ENCODE measurements at regions not wholly inside any gene's neighbourhood (a gene's known extent, or its start where the extent isn't known, plus 50 kb on each side); places are given as distances from the start of the nearest gene placed in this dataset.
"Not testable (repeated sequence)": the region's sequence is repeated elsewhere in the genome, so short reads cannot be mapped to it uniquely, and the experiment has no call there.

DNA sequence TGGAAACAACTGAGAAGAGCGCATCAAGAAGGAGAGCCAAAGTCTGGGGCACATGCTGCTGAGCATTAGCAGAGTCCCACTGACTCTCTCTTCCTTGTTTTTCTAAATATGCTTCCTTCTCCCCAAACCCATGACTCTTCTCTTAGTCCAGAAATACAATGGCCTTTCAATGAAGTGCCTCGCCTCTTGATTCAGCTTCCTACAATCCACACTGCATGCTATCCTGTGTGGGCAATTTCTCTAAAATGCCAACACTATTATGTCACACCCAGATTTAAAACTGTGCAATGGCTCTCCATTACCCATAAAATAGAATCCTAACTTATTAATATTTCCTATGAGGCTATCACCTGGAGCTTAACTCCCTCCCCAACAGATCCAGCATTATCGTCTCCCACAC lies 198.6 kb downstream of the RPAP3 start:
- WGBS, 2 donors = 94 to 95% methylated on average over 3 of the region's 3 CpGs

DNA sequence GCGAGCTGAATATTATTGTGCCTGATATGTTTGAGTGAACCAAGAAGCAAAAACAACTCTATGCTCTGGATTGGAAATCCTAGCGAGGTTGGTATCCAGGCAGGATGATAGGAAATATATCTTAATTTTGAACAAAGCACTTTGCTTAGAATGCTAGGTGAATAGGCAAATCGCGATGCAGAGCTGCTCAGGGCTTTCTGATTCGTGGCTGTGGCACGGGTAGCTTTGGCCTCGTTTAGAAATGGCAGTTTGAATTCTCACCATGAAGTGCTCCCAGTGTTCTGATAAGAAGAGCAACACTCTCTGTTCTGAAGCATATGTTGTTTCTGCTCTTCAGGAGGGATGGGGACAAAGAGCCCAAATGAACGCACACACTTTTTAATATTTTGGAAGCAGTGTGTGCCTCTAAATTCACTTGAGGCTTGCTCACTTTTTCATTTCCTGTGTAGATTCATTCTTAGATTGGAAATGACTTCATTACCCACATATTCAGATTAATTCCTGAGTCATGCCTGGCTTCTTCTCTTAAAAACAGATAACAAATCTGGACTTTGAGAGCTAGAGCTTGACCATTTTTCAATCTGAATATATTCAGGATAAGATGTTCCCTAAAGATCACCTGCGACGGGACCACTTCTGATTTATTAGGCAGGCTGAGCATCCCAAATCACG lies 200.9 kb downstream of the RPAP3 start:
- 83 to 84% methylated on average over 11 of the region's 11 CpGs for WGBS, 2 donors
- H3K27ac ChIP-seq (ENCODE audit: low read depth in 2 of 2, low read length in 1 of 2) = no peak overlapping the region

More for the DNA sequence above, 198.6 kb downstream of the RPAP3 start:
- Histone ChIP-seq H3K4me3 (ENCODE audit: low read depth in 1 of 2, low read length in 2 of 2) (no peak overlapping the region), H3K27me3 (ENCODE audit: control insufficient read depth in 1 of 2, insufficient read depth in 2 of 2, low read length in 2 of 2) (no peaks in the 10 kb centered on the region), H3K9me3 (ENCODE audit: control insufficient read depth in 2 of 2, insufficient read depth in 1 of 2, low read depth in 1 of 2, low read length in 1 of 2) (no peaks in the 10 kb centered on the region), H3K4me1 (ENCODE audit: control insufficient read depth in 2 of 2, insufficient read depth in 2 of 2, low read length in 1 of 2) (no peaks in the 10 kb centered on the region), H3K36me3 (ENCODE audit: control insufficient read depth in 2 of 2, insufficient read depth in 2 of 2, low read length in 1 of 2) (no peaks in the 10 kb centered on the region), H3K27ac (ENCODE audit: low read depth in 2 of 2, low read length in 1 of 2) (no peak overlapping the region)

DNA sequence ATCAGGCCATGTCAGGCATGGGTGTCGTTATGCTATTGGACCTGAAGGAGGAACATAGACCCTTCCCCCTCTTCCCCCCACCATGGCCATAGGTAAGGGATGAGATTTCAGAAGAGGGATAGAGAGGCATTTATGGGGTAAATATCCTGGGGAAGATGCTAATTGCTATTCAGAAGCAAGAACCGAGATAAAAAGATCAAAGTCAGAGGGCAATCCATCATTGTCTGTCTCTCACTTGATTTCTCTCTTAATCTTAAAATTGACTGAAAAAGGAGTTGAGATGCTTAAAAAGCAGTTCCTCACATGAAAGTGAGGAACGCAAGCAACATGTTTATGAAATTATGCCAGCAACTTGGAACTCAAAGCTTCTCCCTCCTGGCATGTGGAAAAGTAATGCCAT lies 212.0 kb downstream of the RPAP3 start:
- Histone ChIP-seq H3K4me1 (ENCODE audit: control insufficient read depth in 2 of 2, insufficient read depth in 2 of 2, low read length in 1 of 2) (no peaks in the 10 kb centered on the region), H3K27me3 (ENCODE audit: control insufficient read depth in 1 of 2, insufficient read depth in 2 of 2, low read length in 2 of 2) (no peaks in the 10 kb centered on the region), H3K36me3 (ENCODE audit: control insufficient read depth in 2 of 2, insufficient read depth in 2 of 2, low read length in 1 of 2) (no peaks in the 10 kb centered on the region), H3K4me3 (ENCODE audit: low read depth in 1 of 2, low read length in 2 of 2) (no peak overlapping the region), H3K27ac (ENCODE audit: low read depth in 2 of 2, low read length in 1 of 2) (no peak overlapping the region), H3K9me3 (ENCODE audit: control insufficient read depth in 2 of 2, insufficient read depth in 1 of 2, low read depth in 1 of 2, low read length in 1 of 2) (peaks cover 0 to 6% of the 10 kb centered on the region in 2 donors)
- WGBS, 2 donors = 41 to 57% methylated on average over 3 of the region's 3 CpGs

More for the DNA sequence above, 200.9 kb downstream of the RPAP3 start:
- no peaks in the 10 kb centered on the region for H3K27me3 ChIP-seq (ENCODE audit: control insufficient read depth in 1 of 2, insufficient read depth in 2 of 2, low read length in 2 of 2)
- no peak overlapping the region for H3K4me3 ChIP-seq (ENCODE audit: low read depth in 1 of 2, low read length in 2 of 2)
- no peaks in the 10 kb centered on the region for H3K4me1 ChIP-seq (ENCODE audit: control insufficient read depth in 2 of 2, insufficient read depth in 2 of 2, low read length in 1 of 2)
- no peaks in the 10 kb centered on the region for H3K9me3 ChIP-seq (ENCODE audit: control insufficient read depth in 2 of 2, insufficient read depth in 1 of 2, low read depth in 1 of 2, low read length in 1 of 2)
- no peaks in the 10 kb centered on the region for H3K36me3 ChIP-seq (ENCODE audit: control insufficient read depth in 2 of 2, insufficient read depth in 2 of 2, low read length in 1 of 2)

DNA sequence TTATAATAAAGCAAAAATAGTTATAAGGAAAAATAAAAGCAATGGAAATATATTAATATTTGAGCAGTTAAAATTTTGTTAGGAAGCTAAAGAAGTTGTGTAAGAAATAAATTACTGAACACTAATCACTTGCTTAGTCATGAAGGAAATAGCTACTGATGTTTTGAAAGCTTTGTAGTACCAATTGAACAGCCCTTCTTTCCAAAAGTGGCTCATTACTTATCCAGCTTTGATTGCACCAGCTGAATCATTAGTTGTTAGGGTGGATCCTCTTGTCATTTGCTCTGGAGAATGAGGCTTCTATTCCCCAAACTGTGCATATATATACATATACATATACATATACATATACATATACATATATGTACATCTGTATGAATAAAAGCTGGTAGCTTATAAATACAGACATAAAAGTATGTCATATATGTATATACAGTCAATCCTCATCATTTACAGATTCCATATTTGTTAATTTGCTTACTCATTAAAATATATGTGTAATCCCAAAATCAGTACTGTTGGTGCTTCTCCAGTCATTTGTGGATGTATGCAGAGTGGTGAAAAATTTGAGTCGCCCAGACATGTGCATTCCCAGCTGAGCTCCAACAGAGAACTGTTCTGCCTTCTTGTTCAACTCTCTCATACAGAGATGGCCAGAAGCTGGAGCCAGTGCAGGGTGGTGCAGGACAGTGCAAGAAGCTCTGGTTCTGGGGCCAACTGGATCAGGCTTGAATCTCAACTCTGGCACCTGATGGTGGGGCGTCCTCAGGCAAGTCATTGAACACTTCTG lies 214.1 kb downstream of the RPAP3 start:
- 61 to 73% methylated on average over 2 of the region's 2 CpGs for WGBS, 2 donors

DNA sequence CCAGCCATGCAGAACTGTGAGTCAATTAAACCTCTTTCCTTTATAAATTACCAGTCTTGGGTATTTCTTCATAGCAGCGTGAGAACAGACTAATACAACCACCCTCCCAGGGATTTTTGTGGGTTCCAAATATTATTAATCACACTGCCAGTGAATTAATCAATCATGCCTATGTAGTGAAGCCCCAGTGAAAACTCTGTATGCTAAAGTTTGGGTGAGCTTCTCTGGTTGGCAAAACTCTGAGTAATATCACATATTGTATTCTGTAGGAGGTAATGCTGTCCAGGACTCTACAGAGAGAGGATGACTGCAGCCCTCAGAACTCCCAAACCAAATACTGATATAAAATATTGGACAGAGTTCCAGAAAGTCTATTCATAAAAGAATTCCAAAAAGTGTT lies 216.9 kb downstream of the RPAP3 start:
- H3K27me3 ChIP-seq (ENCODE audit: control insufficient read depth in 1 of 2, insufficient read depth in 2 of 2, low read length in 2 of 2) = peaks cover 0 to 3% of the 10 kb centered on the region in 2 donors
- H3K9me3 ChIP-seq (ENCODE audit: control insufficient read depth in 2 of 2, insufficient read depth in 1 of 2, low read depth in 1 of 2, low read length in 1 of 2) = no peaks in the 10 kb centered on the region
- no peak overlapping the region for H3K4me3 ChIP-seq (ENCODE audit: low read depth in 1 of 2, low read length in 2 of 2)
- H3K36me3 ChIP-seq (ENCODE audit: control insufficient read depth in 2 of 2, insufficient read depth in 2 of 2, low read length in 1 of 2) = no peaks in the 10 kb centered on the region
- H3K4me1 ChIP-seq (ENCODE audit: control insufficient read depth in 2 of 2, insufficient read depth in 2 of 2, low read length in 1 of 2) = no peaks in the 10 kb centered on the region
- WGBS, 2 donors = 62 to 65% methylated on average over 1 of the region's 1 CpG
- H3K27ac ChIP-seq (ENCODE audit: low read depth in 2 of 2, low read length in 1 of 2) = no peak overlapping the region

More for the DNA sequence above, 214.1 kb downstream of the RPAP3 start:
- H3K9me3 ChIP-seq (ENCODE audit: control insufficient read depth in 2 of 2, insufficient read depth in 1 of 2, low read depth in 1 of 2, low read length in 1 of 2) = no peaks in the 10 kb centered on the region
- no peaks in the 10 kb centered on the region for H3K27me3 ChIP-seq (ENCODE audit: control insufficient read depth in 1 of 2, insufficient read depth in 2 of 2, low read length in 2 of 2)
- H3K4me1 ChIP-seq (ENCODE audit: control insufficient read depth in 2 of 2, insufficient read depth in 2 of 2, low read length in 1 of 2) = no peaks in the 10 kb centered on the region
- H3K4me3 ChIP-seq (ENCODE audit: low read depth in 1 of 2, low read length in 2 of 2) = no peak overlapping the region
- no peaks in the 10 kb centered on the region for H3K36me3 ChIP-seq (ENCODE audit: control insufficient read depth in 2 of 2, insufficient read depth in 2 of 2, low read length in 1 of 2)
- H3K27ac ChIP-seq (ENCODE audit: low read depth in 2 of 2, low read length in 1 of 2) = no peak overlapping the region

DNA sequence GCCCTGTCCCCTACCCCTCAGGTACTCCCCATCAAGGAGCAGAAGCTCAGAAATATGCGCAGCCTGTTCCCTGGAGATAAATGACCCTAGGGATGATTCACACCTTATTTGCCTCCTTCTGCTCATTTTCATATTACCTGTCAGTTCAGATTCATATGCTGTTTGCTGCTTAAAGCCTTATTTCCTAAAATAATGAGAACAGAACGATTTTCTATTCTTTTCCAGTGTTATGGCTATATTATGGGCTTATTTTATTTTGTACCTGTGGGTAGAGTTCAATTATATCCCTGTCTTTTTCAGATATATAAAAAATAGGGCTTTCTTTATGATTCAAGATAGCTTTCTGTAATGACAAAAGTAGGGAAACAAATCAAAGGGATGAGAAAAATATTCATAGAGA lies 224.8 kb downstream of the RPAP3 start:
- 50 to 59% methylated on average over 2 of the region's 2 CpGs for WGBS, 2 donors
- Histone ChIP-seq H3K36me3 (ENCODE audit: control insufficient read depth in 2 of 2, insufficient read depth in 2 of 2, low read length in 1 of 2) (no peaks in the 10 kb centered on the region), H3K27ac (ENCODE audit: low read depth in 2 of 2, low read length in 1 of 2) (no peak overlapping the region), H3K9me3 (ENCODE audit: control insufficient read depth in 2 of 2, insufficient read depth in 1 of 2, low read depth in 1 of 2, low read length in 1 of 2) (no peaks in the 10 kb centered on the region), H3K27me3 (ENCODE audit: control insufficient read depth in 1 of 2, insufficient read depth in 2 of 2, low read length in 2 of 2) (peaks cover 0 to 3% of the 10 kb centered on the region in 2 donors), H3K4me3 (ENCODE audit: low read depth in 1 of 2, low read length in 2 of 2) (no peak overlapping the region), H3K4me1 (ENCODE audit: control insufficient read depth in 2 of 2, insufficient read depth in 2 of 2, low read length in 1 of 2) (no peaks in the 10 kb centered on the region)

DNA sequence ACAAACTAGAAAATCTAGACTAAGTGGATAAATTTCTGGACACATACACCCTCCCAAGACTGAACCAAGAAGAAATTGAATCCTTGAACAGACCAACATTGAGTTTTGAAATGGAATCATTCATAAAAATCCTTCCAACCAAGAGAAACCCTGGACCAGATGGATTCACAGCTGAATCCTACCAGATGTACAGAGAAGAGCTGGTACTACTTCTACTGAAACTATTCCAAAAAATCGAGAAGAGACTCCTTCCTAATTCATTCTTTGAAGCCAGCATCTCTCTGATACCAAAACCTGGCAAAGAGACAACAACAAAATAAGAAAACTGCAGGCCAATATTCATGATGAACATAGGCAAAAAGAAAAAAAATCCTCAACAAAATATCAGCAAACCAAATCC lies 227.4 kb downstream of the RPAP3 start:
- H3K9me3 ChIP-seq (ENCODE audit: control insufficient read depth in 2 of 2, insufficient read depth in 1 of 2, low read depth in 1 of 2, low read length in 1 of 2) = peaks cover 9 to 11% of the 10 kb centered on the region in 2 donors
- no peaks in the 10 kb centered on the region for H3K4me1 ChIP-seq (ENCODE audit: control insufficient read depth in 2 of 2, insufficient read depth in 2 of 2, low read length in 1 of 2)
- WGBS, 2 donors = 43 to 46% methylated on average over 1 of the region's 1 CpG
- no peaks in the 10 kb centered on the region for H3K36me3 ChIP-seq (ENCODE audit: control insufficient read depth in 2 of 2, insufficient read depth in 2 of 2, low read length in 1 of 2)
- H3K27ac ChIP-seq (ENCODE audit: low read depth in 2 of 2, low read length in 1 of 2) = no peak overlapping the region
- H3K4me3 ChIP-seq (ENCODE audit: low read depth in 1 of 2, low read length in 2 of 2) = no peak overlapping the region
- H3K27me3 ChIP-seq (ENCODE audit: control insufficient read depth in 1 of 2, insufficient read depth in 2 of 2, low read length in 2 of 2) = no peaks in the 10 kb centered on the region

DNA sequence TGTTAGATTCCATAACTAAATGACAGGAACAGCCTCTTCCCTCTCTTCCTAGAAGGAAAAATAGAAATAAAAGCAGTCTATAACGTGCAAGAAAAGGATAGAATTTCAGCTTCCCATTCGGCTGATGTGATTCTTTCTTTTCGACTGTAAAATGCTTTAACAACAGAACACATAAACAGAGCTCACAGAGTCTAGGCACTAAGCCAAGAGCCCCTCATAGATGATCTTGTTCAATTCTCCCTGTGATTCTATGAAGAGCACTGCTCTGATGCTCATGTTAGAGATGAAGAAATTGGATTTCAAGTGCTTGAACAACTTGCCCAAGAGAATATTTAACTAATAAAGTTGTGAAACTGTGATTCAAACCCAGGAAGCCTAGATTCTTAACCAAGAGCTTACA lies 232.7 kb downstream of the RPAP3 start:
- Histone ChIP-seq H3K27ac (ENCODE audit: low read depth in 2 of 2, low read length in 1 of 2) (no peak overlapping the region), H3K9me3 (ENCODE audit: control insufficient read depth in 2 of 2, insufficient read depth in 1 of 2, low read depth in 1 of 2, low read length in 1 of 2) (peaks cover 9 to 11% of the 10 kb centered on the region in 2 donors), H3K36me3 (ENCODE audit: control insufficient read depth in 2 of 2, insufficient read depth in 2 of 2, low read length in 1 of 2) (no peaks in the 10 kb centered on the region), H3K4me3 (ENCODE audit: low read depth in 1 of 2, low read length in 2 of 2) (no peak overlapping the region), H3K4me1 (ENCODE audit: control insufficient read depth in 2 of 2, insufficient read depth in 2 of 2, low read length in 1 of 2) (no peaks in the 10 kb centered on the region), H3K27me3 (ENCODE audit: control insufficient read depth in 1 of 2, insufficient read depth in 2 of 2, low read length in 2 of 2) (no peaks in the 10 kb centered on the region)
- 62 to 66% methylated on average over 3 of the region's 3 CpGs for WGBS, 2 donors

DNA sequence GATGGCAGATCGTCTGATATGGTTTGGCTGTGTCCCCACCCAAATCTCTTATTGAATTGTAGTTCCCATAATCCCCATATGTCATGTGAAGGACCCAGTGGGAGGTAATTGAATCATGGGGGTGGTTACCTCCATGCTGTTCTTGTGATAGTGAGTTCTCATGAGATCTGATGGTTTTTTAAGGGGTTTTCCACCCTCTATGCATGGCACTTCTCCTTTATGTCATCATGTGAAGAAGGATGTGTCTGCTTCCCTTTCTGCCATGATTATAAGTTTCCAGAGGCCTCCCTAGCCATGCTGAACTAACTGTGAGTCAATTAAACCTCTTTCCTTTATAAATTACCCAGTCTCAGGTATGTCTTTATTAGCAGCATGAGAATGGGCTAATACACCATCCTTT lies 235.5 kb downstream of the RPAP3 start:
- WGBS, 2 donors = 69 to 71% methylated on average over 1 of the region's 1 CpG
- not testable (repeated sequence) for H3K4me3 ChIP-seq (ENCODE audit: low read depth in 1 of 2, low read length in 2 of 2); H3K27ac ChIP-seq (ENCODE audit: low read depth in 2 of 2, low read length in 1 of 2); H3K27me3 ChIP-seq (ENCODE audit: control insufficient read depth in 1 of 2, insufficient read depth in 2 of 2, low read length in 2 of 2); H3K36me3 ChIP-seq (ENCODE audit: control insufficient read depth in 2 of 2, insufficient read depth in 2 of 2, low read length in 1 of 2); H3K9me3 ChIP-seq (ENCODE audit: control insufficient read depth in 2 of 2, insufficient read depth in 1 of 2, low read depth in 1 of 2, low read length in 1 of 2); H3K4me1 ChIP-seq (ENCODE audit: control insufficient read depth in 2 of 2, insufficient read depth in 2 of 2, low read length in 1 of 2)

DNA sequence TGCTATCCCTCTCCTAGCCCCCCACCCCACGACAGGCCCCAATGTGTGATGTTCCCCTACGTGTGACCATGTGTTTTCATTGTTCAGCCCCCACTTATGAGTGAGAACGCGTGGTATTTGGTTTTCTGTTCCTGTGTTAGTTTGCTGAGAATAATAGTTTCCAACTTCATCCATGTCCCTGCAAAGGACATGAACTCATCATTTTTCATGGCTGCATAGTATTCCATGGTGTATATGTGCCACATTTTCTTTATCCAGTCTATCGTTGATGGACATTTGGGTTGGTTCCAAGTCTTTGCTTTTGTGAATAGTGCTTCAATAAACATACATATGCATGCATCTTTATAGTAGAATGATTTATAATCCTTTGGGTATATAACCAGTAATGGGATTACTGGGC lies 241.9 kb downstream of the RPAP3 start:
- not testable (repeated sequence) for H3K9me3 ChIP-seq (ENCODE audit: control insufficient read depth in 2 of 2, insufficient read depth in 1 of 2, low read depth in 1 of 2, low read length in 1 of 2); H3K27me3 ChIP-seq (ENCODE audit: control insufficient read depth in 1 of 2, insufficient read depth in 2 of 2, low read length in 2 of 2); H3K36me3 ChIP-seq (ENCODE audit: control insufficient read depth in 2 of 2, insufficient read depth in 2 of 2, low read length in 1 of 2); H3K4me3 ChIP-seq (ENCODE audit: low read depth in 1 of 2, low read length in 2 of 2); H3K4me1 ChIP-seq (ENCODE audit: control insufficient read depth in 2 of 2, insufficient read depth in 2 of 2, low read length in 1 of 2); H3K27ac ChIP-seq (ENCODE audit: low read depth in 2 of 2, low read length in 1 of 2)
- WGBS, 2 donors = 88% methylated on average over 5 of the region's 5 CpGs
